HL-60 (cell line): ENCODE measurements at regions not wholly inside any gene's neighbourhood (a gene's known extent, or its start where the extent isn't known, plus 50 kb on each side); places are given as distances from the start of the nearest gene placed in this dataset.

Source experiments
- CTCF ChIP-seq: IDR thresholded peaks from one replicate; pipeline ENCODE4 v1.5.1; 2011; ENCODE audit warnings: low read length, control low read depth, inconsistent platforms; ENCODE audit not compliant: insufficient read depth
- POLR2AphosphoS5 ChIP-seq: IDR thresholded peaks from 2 replicates; pipeline ENCODE4 v1.6.1; 2012; ENCODE audit warnings: low read depth
- REST ChIP-seq: IDR thresholded peaks from 2 replicates; pipeline ENCODE4 v1.6.1; 2012; ENCODE audit warnings: low read depth; ENCODE audit not compliant: insufficient replicate concordance

- TF ChIP-seq CTCF (no peak), REST (no peak), POLR2AphosphoS5 (no peak)
Measured at GRCh38 chr2:120963997-120964705, 228.5 kb downstream of the GLI2 start.
